Panc1 (cell line): ENCODE measurements at regions not wholly inside any gene's neighbourhood (a gene's known extent, or its start where the extent isn't known, plus 50 kb on each side); places are given as distances from the start of the nearest gene placed in this dataset.

ENCODE experiments used
- ATAC-seq: fragments of 200-7000 bp; cut with Tn5 transposase; 2 replicates; pipeline ENCODE4 v1.9.1; 2020; ENCODE audit warnings: mild to moderate bottlenecking, moderate library complexity
- BruUV-seq: library from RNA; stranded (reverse); fragments of 400-500 nt; replicated peaks from 2 replicates; lab custom pipeline; 2021; lab: Mats Ljungman, UMichigan
- CTCF ChIA-PET: fragments of 300-600 bp; sonication (Branson Sonifier 250); formaldehyde crosslinking; loops from one replicate; lab custom pipeline; 2022; ENCODE audit warnings: antibody characterized with exemption; lab: Charles Lee
- POLR2A ChIA-PET: fragments of 300-600 bp; sonication (Branson Sonifier 250); formaldehyde crosslinking; loops from one replicate; lab custom pipeline; 2022; ENCODE audit warnings: antibody characterized with exemption; lab: Charles Lee
- DNase-seq: peaks from one replicate; pipeline ENCODE4 v3.0.0-alpha.2; 2010; ENCODE audit warnings: low read depth, low spot score
- H3K27ac ChIP-seq: 2 replicates; pipeline ENCODE4 v1.5.1; 2011; ENCODE audit warnings: mild to moderate bottlenecking, low read length, inconsistent platforms
- H3K27me3 ChIP-seq: fragments of 200-500 bp; sonication (Bioruptor generic); 2 replicates; pipeline ENCODE4 v1.6.0; 2014; ENCODE audit warnings: low read length, inconsistent platforms; ENCODE audit not compliant: control insufficient read depth, insufficient read depth
- H3K36me3 ChIP-seq: fragments of 200-500 bp; sonication (Bioruptor generic); 2 replicates; pipeline ENCODE4 v1.5.1; 2014; ENCODE audit warnings: inconsistent platforms, mild to moderate bottlenecking, low read length, moderate library complexity; ENCODE audit not compliant: control insufficient read depth, insufficient read depth
- H3K4me1 ChIP-seq: 2 replicates; pipeline ENCODE4 v1.5.1; 2011; ENCODE audit warnings: inconsistent platforms, mild to moderate bottlenecking, low read length, moderate library complexity; ENCODE audit not compliant: control insufficient read depth, insufficient read depth
- H3K4me3 ChIP-seq, 2 experiments: 2 replicates each; pipeline ENCODE4 v1.5.1; 2011 to 2012; ENCODE audit warnings: low read depth in 2 of 2, low read length in 2 of 2, mild to moderate bottlenecking in 2 of 2, inconsistent platforms in 1 of 2, moderate library complexity in 1 of 2
- H3K9me3 ChIP-seq: fragments of 200-500 bp; sonication (Bioruptor generic); 2 replicates; pipeline ENCODE4 v1.5.1; 2014; ENCODE audit warnings: low read depth, mild to moderate bottlenecking, inconsistent platforms, low read length, moderate library complexity; ENCODE audit not compliant: control insufficient read depth, insufficient read depth
- POLR2AphosphoS5 ChIP-seq: IDR thresholded peaks from 2 replicates; pipeline ENCODE4 v1.6.1; 2012; ENCODE audit warnings: mild to moderate bottlenecking, low read depth, low read length, moderate library complexity
- SIN3A ChIP-seq: IDR thresholded peaks from 2 replicates; pipeline ENCODE4 v1.6.1; 2012; ENCODE audit warnings: low read depth, mild to moderate bottlenecking, low read length, moderate library complexity, borderline replicate concordance; ENCODE audit not compliant: insufficient read depth
- TCF7L2 ChIP-seq: IDR thresholded peaks from 2 replicates; pipeline ENCODE4 v1.6.1; 2011; ENCODE audit warnings: mild to moderate bottlenecking, low read depth, low read length, inconsistent platforms
- in situ Hi-C: cut with HindIII; loops from 2 replicates; pipeline ENCODE4 v1.10.0; 2016; ENCODE audit warnings: low sequenced_read_pairs, low pct_unique_long_range_greater_than_20kb
- intact Hi-C: fragments of 100-400 bp; cut with micrococcal nuclease; formaldehyde crosslinking; loops from one replicate; pipeline ENCODE4 v1.10.0; 2022; ENCODE audit not compliant: unreplicated experiment
- TF ChIP-seq, protein P1 (sequence below), 2 experiments: IDR thresholded peaks; 2 replicates each; pipeline ENCODE4 v1.6.1; 2011 to 2012; ENCODE audit warnings: low read depth in 2 of 2, control low read depth in 1 of 2, low read length in 1 of 2, mild to moderate bottlenecking in 1 of 2, moderate library complexity in 1 of 2; ENCODE audit not compliant: insufficient read depth in 1 of 2
- TF ChIP-seq, protein P2 (sequence below): fragments of 450-650 bp; IDR thresholded peaks from 2 replicates; pipeline ENCODE4 v1.5.1; 2017; ENCODE audit warnings: mild to moderate bottlenecking

DNA sequence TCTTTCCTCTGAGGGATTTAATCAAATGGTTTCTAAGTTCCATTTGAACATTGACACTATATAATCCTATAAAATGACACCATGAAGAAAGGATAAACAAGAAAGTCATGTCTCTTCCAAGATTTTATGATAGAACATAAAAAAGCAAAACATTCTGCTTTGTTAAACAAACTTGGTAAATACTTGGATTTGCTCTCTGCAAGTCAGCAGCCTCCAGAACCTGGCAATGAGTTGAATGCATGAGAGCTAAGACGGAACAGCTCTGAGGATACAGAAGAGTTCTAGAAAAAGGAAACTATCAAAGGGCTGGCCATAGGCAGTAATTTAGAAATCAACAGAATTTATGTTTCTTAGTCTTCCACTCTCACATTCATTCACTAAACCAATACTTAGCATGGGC is 656.0 kb upstream of the ID4 start:
- in situ Hi-C loops, result no loop called here
- Histone ChIP-seq H3K27ac (no peak overlapping the region), H3K4me3 (no peak overlapping the region), H3K9me3 (peaks cover 3% of the 10 kb centered on the region; the same call in 1 of the 2 replicates), H3K27me3 (no peaks in the 10 kb centered on the region), H3K4me1 (no peaks in the 10 kb centered on the region), H3K36me3 (no peaks in the 10 kb centered on the region)
- ATAC-seq (no peak), DNase-seq (no peak)
- TF ChIP-seq, protein P1, sequence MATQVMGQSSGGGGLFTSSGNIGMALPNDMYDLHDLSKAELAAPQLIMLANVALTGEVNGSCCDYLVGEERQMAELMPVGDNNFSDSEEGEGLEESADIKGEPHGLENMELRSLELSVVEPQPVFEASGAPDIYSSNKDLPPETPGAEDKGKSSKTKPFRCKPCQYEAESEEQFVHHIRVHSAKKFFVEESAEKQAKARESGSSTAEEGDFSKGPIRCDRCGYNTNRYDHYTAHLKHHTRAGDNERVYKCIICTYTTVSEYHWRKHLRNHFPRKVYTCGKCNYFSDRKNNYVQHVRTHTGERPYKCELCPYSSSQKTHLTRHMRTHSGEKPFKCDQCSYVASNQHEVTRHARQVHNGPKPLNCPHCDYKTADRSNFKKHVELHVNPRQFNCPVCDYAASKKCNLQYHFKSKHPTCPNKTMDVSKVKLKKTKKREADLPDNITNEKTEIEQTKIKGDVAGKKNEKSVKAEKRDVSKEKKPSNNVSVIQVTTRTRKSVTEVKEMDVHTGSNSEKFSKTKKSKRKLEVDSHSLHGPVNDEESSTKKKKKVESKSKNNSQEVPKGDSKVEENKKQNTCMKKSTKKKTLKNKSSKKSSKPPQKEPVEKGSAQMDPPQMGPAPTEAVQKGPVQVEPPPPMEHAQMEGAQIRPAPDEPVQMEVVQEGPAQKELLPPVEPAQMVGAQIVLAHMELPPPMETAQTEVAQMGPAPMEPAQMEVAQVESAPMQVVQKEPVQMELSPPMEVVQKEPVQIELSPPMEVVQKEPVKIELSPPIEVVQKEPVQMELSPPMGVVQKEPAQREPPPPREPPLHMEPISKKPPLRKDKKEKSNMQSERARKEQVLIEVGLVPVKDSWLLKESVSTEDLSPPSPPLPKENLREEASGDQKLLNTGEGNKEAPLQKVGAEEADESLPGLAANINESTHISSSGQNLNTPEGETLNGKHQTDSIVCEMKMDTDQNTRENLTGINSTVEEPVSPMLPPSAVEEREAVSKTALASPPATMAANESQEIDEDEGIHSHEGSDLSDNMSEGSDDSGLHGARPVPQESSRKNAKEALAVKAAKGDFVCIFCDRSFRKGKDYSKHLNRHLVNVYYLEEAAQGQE (IDR thresholded peaks at IDR 0.05; ENCODE audit: insufficient read depth in 1 of 2, low read depth in 2 of 2, low read length in 1 of 2), result no peak
- TF ChIP-seq POLR2AphosphoS5 (no peak), TCF7L2 (no peak), SIN3A (no peak)
- TF ChIP-seq, protein P2, sequence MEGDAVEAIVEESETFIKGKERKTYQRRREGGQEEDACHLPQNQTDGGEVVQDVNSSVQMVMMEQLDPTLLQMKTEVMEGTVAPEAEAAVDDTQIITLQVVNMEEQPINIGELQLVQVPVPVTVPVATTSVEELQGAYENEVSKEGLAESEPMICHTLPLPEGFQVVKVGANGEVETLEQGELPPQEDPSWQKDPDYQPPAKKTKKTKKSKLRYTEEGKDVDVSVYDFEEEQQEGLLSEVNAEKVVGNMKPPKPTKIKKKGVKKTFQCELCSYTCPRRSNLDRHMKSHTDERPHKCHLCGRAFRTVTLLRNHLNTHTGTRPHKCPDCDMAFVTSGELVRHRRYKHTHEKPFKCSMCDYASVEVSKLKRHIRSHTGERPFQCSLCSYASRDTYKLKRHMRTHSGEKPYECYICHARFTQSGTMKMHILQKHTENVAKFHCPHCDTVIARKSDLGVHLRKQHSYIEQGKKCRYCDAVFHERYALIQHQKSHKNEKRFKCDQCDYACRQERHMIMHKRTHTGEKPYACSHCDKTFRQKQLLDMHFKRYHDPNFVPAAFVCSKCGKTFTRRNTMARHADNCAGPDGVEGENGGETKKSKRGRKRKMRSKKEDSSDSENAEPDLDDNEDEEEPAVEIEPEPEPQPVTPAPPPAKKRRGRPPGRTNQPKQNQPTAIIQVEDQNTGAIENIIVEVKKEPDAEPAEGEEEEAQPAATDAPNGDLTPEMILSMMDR, result no peak
- ChIA-PET CTCF (interaction anchor here (0.5 kb wide), 1 partner anchor 121 kb away, joined by 3 read pairs; no protein-coding TSS in a partner anchor), POLR2A (no interaction called here)
- intact Hi-C loops, result no loop called here
- no TSS peak for BruUV-seq

DNA sequence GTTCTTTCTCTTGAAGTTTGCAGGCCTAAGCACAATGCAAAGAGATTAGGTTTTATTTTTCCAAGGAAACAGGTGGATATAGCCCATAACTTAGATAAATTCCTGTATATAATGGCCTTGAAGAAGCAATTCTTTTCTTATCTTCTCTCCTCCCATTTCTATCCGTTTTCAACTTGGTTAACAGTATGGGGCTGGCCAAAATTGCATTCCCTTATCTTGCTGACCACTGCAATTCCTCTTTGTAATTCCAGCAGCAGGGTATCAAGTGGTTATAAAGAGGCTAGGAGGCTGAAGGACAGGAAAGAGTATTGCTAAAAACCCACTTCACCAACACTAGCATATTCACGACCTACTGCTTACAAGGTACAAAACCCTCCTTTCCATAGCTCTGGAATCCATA is 643.5 kb upstream of the ID4 start:
- Histone ChIP-seq H3K4me3 (no peak overlapping the region), H3K27ac (no peak overlapping the region), H3K27me3 (no peaks in the 10 kb centered on the region), H3K9me3 (no peaks in the 10 kb centered on the region), H3K36me3 (no peaks in the 10 kb centered on the region), H3K4me1 (no peaks in the 10 kb centered on the region)
- CTCF ChIA-PET, result no interaction called here
- TF ChIP-seq, protein P2, result no peak
- TF ChIP-seq POLR2AphosphoS5 (no peak), SIN3A (no peak), TCF7L2 (no peak)
- TF ChIP-seq, protein P1 (IDR thresholded peaks at IDR 0.05; ENCODE audit: insufficient read depth in 1 of 2, low read depth in 2 of 2, low read length in 1 of 2), result no peak
- ATAC-seq, result no peak
- in situ Hi-C loops (no loop called here), intact Hi-C loops (no loop called here)
- DNase-seq, result no peak
- no TSS peak for BruUV-seq
- POLR2A ChIA-PET, result no interaction called here
